Astrocyte (in vitro differentiated cells and primary cell): ENCODE measurements at regions not wholly inside any gene's neighbourhood (a gene's known extent, or its start where the extent isn't known, plus 50 kb on each side); places are given as distances from the start of the nearest gene placed in this dataset.

Experiments used
- DNase-seq: peaks from one replicate; pipeline ENCODE4 v3.0.0-alpha.2; 2010; ENCODE audit warnings: low read depth
- FAIRE-seq: peaks from 2 replicates; lab custom pipeline; 2011; peaks lifted over from hg19 to GRCh38; lab: Jason Lieb, UNC
- H2AFZ ChIP-seq: 2 replicates; pipeline ENCODE4 v1.6.0; 2012; ENCODE audit warnings: low read depth, low read length, inconsistent platforms
- H3K27ac ChIP-seq: 2 replicates; pipeline ENCODE4 v1.5.1; 2011; ENCODE audit warnings: low read depth, low read length, inconsistent platforms
- H3K27me3 ChIP-seq: 2 replicates; pipeline ENCODE4 v1.6.0; 2011; ENCODE audit warnings: low read length, inconsistent platforms; ENCODE audit not compliant: insufficient read depth
- H3K36me3 ChIP-seq: 2 replicates; pipeline ENCODE4 v1.5.1; 2011; ENCODE audit warnings: low read length, inconsistent platforms; ENCODE audit not compliant: insufficient read depth
- H3K4me1 ChIP-seq: 2 replicates; pipeline ENCODE4 v1.5.1; 2011; ENCODE audit warnings: low read length, inconsistent platforms; ENCODE audit not compliant: insufficient read depth
- H3K4me2 ChIP-seq: 2 replicates; pipeline ENCODE4 v1.6.0; 2012; ENCODE audit warnings: low read length, inconsistent platforms
- H3K4me3 ChIP-seq: 2 replicates; pipeline ENCODE4 v1.5.1; 2011; ENCODE audit warnings: low read depth, mild to moderate bottlenecking, low read length, inconsistent platforms; ENCODE audit not compliant: insufficient read depth
- H3K79me2 ChIP-seq: 2 replicates; pipeline ENCODE4 v1.6.0; 2012; ENCODE audit warnings: mild to moderate bottlenecking, low read length, inconsistent platforms; ENCODE audit not compliant: insufficient read depth
- H3K9ac ChIP-seq: 2 replicates; pipeline ENCODE4 v1.6.0; 2012; ENCODE audit warnings: mild to moderate bottlenecking, low read length, inconsistent platforms
- H3K9me3 ChIP-seq: 2 replicates; pipeline ENCODE4 v1.5.1; 2012; ENCODE audit warnings: low read depth, mild to moderate bottlenecking, low read length, inconsistent platforms; ENCODE audit not compliant: insufficient read depth
- H4K20me1 ChIP-seq: 2 replicates; pipeline ENCODE4 v1.6.0; 2012; ENCODE audit warnings: low read length, inconsistent platforms; ENCODE audit not compliant: insufficient read depth
- H3K27ac Mint-ChIP-seq: one replicate; pipeline ENCODE4 v1.8.0; 2021; ENCODE audit warnings: mild to moderate bottlenecking, mixed read lengths; ENCODE audit not compliant: unreplicated experiment
- H3K27me3 Mint-ChIP-seq: one replicate; pipeline ENCODE4 v1.8.0; 2021; ENCODE audit warnings: low read depth, mixed read lengths; ENCODE audit not compliant: unreplicated experiment
- H3K36me3 Mint-ChIP-seq: one replicate; pipeline ENCODE4 v1.8.0; 2021; ENCODE audit warnings: low read depth, mixed read lengths; ENCODE audit not compliant: unreplicated experiment
- H3K4me1 Mint-ChIP-seq: one replicate; pipeline ENCODE4 v1.8.0; 2021; ENCODE audit warnings: low read depth, mixed read lengths; ENCODE audit not compliant: unreplicated experiment
- H3K4me3 Mint-ChIP-seq: one replicate; pipeline ENCODE4 v1.8.0; 2021; ENCODE audit warnings: mild to moderate bottlenecking, moderate library complexity, mixed read lengths; ENCODE audit not compliant: unreplicated experiment
- H3K9me3 Mint-ChIP-seq: one replicate; pipeline ENCODE4 v1.8.0; 2021; ENCODE audit warnings: mild to moderate bottlenecking, mixed read lengths; ENCODE audit not compliant: unreplicated experiment
- CTCF ChIP-seq: IDR thresholded peaks from 2 replicates; pipeline ENCODE4 v1.5.1; 2011; ENCODE audit warnings: low read depth, mild to moderate bottlenecking, inconsistent platforms, low read length, moderate library complexity; ENCODE audit not compliant: insufficient read depth
- EZH2 ChIP-seq: IDR thresholded peaks from 2 replicates; pipeline ENCODE4 v1.6.1; 2012; ENCODE audit warnings: mild to moderate bottlenecking, low read length, inconsistent platforms; ENCODE audit not compliant: insufficient read depth

DNA sequence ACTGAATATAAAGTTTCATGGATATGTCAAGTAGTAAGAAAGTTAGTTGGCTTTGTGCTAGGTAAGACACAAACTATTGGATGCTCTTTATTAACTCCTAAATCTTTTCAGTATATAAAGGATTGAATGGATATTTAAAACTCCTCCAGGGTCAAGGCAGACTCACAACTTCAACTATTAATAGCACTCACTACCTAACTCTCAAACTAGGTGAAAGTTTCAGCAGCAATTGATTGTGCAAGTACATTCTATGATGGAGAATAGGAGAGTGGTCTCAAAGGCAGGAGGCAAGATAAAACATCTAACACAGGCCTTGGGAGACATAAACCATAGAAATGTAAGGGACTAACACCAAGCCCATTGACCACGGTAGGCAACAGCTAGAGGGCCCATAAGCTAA, 328.9 kb upstream of the CHAC2 start:
- Histone ChIP-seq H3K27me3 (no peaks in the 10 kb centered on the region), H3K9ac (no peak overlapping the region), H2AFZ (no peak overlapping the region), H3K9me3 (no peaks in the 10 kb centered on the region), H3K4me2 (no peak overlapping the region), H3K36me3 (no peaks in the 10 kb centered on the region), H4K20me1 (no peaks in the 10 kb centered on the region), H3K27ac (no peak overlapping the region), H3K79me2 (no peaks in the 10 kb centered on the region), H3K4me1 (no peaks in the 10 kb centered on the region), H3K4me3 (no peak overlapping the region)
- Mint-ChIP-seq H3K9me3 (no peaks in the 10 kb centered on the region), H3K4me3 (no peak overlapping the region), H3K4me1 (no peaks in the 10 kb centered on the region), H3K27me3 (no peaks in the 10 kb centered on the region), H3K27ac (no peak overlapping the region), H3K36me3 (no peaks in the 10 kb centered on the region)
- no peak for TF ChIP-seq CTCF
- no peak for TF ChIP-seq EZH2
- DNase-seq (no peak), FAIRE-seq (no peak)

DNA sequence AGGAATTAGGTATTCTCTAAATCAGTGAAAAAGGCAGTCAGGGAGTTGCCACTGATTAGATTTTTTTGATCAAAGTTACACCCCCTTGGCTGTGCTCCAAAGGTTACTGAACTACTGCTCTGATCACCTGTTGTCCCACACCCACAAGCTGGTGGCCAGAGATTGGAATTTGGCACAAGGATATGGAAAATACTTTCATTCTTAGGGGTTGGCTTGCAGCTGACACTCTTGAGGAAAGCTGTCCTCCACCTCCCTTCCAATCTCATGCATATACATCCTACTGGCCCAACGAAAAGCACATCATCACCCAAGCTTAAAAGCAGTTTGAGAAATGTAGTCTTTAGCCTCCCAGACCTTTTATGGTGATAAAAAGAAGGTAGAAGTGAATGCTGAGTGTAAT, 329.5 kb upstream of the CHAC2 start:
- H3K9ac ChIP-seq: no peak overlapping the region
- H3K9me3 Mint-ChIP-seq: no peaks in the 10 kb centered on the region
- no peak overlapping the region for H3K4me3 ChIP-seq
- no peak overlapping the region for H3K27ac ChIP-seq
- H3K4me1 Mint-ChIP-seq: no peaks in the 10 kb centered on the region
- no peak for TF ChIP-seq EZH2
- TF ChIP-seq CTCF: no peak
- no peak overlapping the region for H2AFZ ChIP-seq
- no peak overlapping the region for H3K4me2 ChIP-seq
- no peaks in the 10 kb centered on the region for H3K36me3 ChIP-seq
- no peaks in the 10 kb centered on the region for H3K27me3 ChIP-seq
- H3K4me3 Mint-ChIP-seq: no peak overlapping the region
- H3K9me3 ChIP-seq: no peaks in the 10 kb centered on the region
- H4K20me1 ChIP-seq: no peaks in the 10 kb centered on the region
- no peaks in the 10 kb centered on the region for H3K79me2 ChIP-seq
- no peaks in the 10 kb centered on the region for H3K4me1 ChIP-seq
- FAIRE-seq: no peak
- no peaks in the 10 kb centered on the region for H3K27me3 Mint-ChIP-seq
- no peaks in the 10 kb centered on the region for H3K36me3 Mint-ChIP-seq
- H3K27ac Mint-ChIP-seq: no peak overlapping the region
- DNase-seq: no peak

GRCh38 chr2:53437371-53437770, 330.2 kb upstream of the CHAC2 start:
- Histone ChIP-seq H3K4me3 (no peak overlapping the region), H3K36me3 (no peaks in the 10 kb centered on the region), H3K27ac (no peak overlapping the region), H2AFZ (no peak overlapping the region), H3K4me1 (no peaks in the 10 kb centered on the region), H3K27me3 (no peaks in the 10 kb centered on the region), H3K79me2 (no peaks in the 10 kb centered on the region), H3K9ac (no peak overlapping the region), H3K4me2 (no peak overlapping the region), H3K9me3 (no peaks in the 10 kb centered on the region), H4K20me1 (no peaks in the 10 kb centered on the region)
- H3K4me3 Mint-ChIP-seq: no peak overlapping the region
- H3K9me3 Mint-ChIP-seq: no peaks in the 10 kb centered on the region
- no peaks in the 10 kb centered on the region for H3K4me1 Mint-ChIP-seq
- DNase-seq (peak; percentile 49), FAIRE-seq (no peak)
- H3K27me3 Mint-ChIP-seq: no peaks in the 10 kb centered on the region
- TF ChIP-seq CTCF (no peak), EZH2 (no peak)
- H3K36me3 Mint-ChIP-seq: no peaks in the 10 kb centered on the region
- H3K27ac Mint-ChIP-seq: no peak overlapping the region
